NB4 (cell line): ENCODE measurements at regions not wholly inside any gene's neighbourhood (a gene's known extent, or its start where the extent isn't known, plus 50 kb on each side); places are given as distances from the start of the nearest gene placed in this dataset.

Experiments used
- DNase-seq: peaks from one replicate; pipeline ENCODE4 v3.0.0; 2010; ENCODE audit warnings: low read depth
- H3K4me3 ChIP-seq: one replicate; pipeline ENCODE4 v1.5.1; 2011; ENCODE audit warnings: mild to moderate bottlenecking, low read depth, low read length, moderate library complexity
- MAX ChIP-seq: IDR thresholded peaks from 2 replicates; pipeline ENCODE4 v1.6.1; 2011; ENCODE audit warnings: low read depth, low read length
- MYC ChIP-seq: IDR thresholded peaks from 2 replicates; pipeline ENCODE4 v1.6.1; 2011; ENCODE audit warnings: low read depth, low read length
- POLR2A ChIP-seq: IDR thresholded peaks from 2 replicates; pipeline ENCODE4 v1.6.1; 2011; ENCODE audit warnings: mild to moderate bottlenecking; ENCODE audit not compliant: insufficient read length; ENCODE audit errors: extremely low read depth
- TF ChIP-seq, protein P1 (sequence below): IDR thresholded peaks from one replicate; pipeline ENCODE4 v1.5.1; 2012; ENCODE audit warnings: low read depth, low read length

DNA sequence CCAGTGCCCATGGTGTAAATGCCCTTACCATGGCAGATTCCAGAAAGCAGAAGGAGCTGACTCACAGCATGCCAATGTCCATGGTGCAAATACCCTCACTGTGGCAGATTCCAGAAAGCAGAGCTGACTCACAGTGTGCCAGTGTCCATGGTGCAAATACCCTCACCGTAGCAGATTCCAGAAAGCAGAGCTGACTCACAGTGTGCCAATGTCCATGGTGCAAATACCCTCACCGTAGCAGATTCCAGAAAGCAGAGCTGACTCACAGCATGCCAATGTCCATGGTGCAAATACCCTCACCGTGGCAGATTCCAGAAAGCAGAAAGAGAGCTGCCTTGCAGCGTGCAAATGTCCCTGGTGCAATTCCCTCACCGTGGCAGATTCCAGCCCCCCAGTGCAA lies 163.8 kb upstream of the SOX1 start:
- TF ChIP-seq, protein P1, sequence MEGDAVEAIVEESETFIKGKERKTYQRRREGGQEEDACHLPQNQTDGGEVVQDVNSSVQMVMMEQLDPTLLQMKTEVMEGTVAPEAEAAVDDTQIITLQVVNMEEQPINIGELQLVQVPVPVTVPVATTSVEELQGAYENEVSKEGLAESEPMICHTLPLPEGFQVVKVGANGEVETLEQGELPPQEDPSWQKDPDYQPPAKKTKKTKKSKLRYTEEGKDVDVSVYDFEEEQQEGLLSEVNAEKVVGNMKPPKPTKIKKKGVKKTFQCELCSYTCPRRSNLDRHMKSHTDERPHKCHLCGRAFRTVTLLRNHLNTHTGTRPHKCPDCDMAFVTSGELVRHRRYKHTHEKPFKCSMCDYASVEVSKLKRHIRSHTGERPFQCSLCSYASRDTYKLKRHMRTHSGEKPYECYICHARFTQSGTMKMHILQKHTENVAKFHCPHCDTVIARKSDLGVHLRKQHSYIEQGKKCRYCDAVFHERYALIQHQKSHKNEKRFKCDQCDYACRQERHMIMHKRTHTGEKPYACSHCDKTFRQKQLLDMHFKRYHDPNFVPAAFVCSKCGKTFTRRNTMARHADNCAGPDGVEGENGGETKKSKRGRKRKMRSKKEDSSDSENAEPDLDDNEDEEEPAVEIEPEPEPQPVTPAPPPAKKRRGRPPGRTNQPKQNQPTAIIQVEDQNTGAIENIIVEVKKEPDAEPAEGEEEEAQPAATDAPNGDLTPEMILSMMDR, result no peak
- no peak for TF ChIP-seq MYC
- no peak for TF ChIP-seq POLR2A
- no peak for TF ChIP-seq MAX
- no peak for DNase-seq
- no peak overlapping the region for H3K4me3 ChIP-seq

- H3K4me3 ChIP-seq, result no peak overlapping the region
- no peak for DNase-seq
- TF ChIP-seq POLR2A (no peak), MAX (no peak), MYC (no peak)
- TF ChIP-seq, protein P1, result no peak
Observed at GRCh38 chr13:111904166-111904565, 162.8 kb upstream of the SOX1 start.

DNA sequence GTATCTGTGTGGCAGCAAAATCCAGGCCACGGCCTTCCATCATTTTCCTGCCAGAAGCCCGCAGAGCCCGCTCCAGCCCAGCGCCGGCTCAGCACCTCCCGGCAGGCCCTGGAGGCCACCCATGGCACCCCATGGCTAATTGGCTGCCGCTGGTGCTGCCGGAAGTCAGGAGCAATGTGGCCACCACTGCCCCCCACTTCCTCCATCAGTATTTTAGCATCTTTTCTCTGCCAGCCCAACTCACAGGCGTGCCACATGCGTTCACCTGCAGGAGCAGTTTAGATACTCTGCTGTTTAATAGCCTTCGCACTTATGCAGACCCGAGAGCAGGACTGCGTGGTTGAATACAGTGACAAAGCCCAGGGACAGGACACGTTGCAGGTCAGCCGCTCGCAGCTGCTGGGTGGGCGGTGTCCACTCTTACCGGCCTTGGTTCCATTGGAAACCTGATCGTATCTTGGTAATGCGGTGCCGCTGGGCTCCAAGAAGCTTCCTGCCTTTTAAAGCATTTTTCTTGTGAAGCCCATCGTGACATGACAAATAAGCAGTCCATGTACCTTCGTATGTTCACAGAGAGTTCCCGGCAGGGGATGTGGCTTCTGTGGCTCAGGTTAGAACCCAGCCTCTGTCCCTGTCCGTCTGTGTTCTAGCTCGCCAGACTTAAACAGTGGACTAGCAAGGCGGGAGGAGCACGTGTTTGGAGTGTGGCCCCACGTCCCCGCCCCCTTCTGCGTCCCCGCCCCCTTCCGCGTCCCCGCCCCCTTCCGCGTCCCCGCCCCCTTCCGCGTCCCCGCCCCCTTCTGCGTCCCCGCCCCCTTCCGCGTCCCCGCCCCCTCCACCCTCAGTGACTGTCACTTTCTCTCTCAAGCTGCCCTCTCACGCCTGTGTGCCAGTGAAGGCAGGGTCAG lies 162.0 kb upstream of the SOX1 start:
- no peak for DNase-seq
- TF ChIP-seq, protein P1, result no peak
- TF ChIP-seq MYC (no peak), MAX (no peak), POLR2A (no peak)
- no peak overlapping the region for H3K4me3 ChIP-seq

GRCh38 chr13:111905609-111905945 lies 161.4 kb upstream of the SOX1 start:
- DNase-seq, result no peak
- H3K4me3 ChIP-seq, result no peak overlapping the region
- TF ChIP-seq, protein P1, result no peak
- TF ChIP-seq MYC, result no peak
- TF ChIP-seq MAX, result no peak
- TF ChIP-seq POLR2A, result no peak

- no peak for DNase-seq
- TF ChIP-seq, protein P1, result no peak
- TF ChIP-seq POLR2A (no peak), MYC (no peak), MAX (no peak)
- no peak overlapping the region for H3K4me3 ChIP-seq
Observed at GRCh38 chr13:111906306-111906705, 160.6 kb upstream of the SOX1 start.

DNA sequence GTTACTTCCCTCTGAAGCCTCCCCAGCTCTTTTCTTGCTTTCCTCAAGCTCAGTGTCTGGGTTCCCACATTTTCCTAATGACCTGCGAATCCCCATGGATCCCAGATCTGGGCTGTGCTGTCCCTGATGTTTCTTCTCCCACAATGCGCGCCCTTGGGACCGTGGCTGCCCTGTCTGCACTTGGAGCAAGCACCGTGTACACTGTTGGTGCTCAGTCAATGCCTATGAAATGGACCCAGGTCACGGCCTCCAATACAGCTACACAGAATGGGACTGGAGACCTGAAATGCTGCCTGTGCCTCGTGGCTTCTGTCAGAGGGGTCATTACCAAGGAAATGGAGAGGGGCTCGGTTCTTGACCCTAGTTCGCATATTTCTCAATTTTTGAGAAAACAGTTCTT lies 160.1 kb upstream of the SOX1 start:
- H3K4me3 ChIP-seq, result no peak overlapping the region
- DNase-seq, result no peak
- TF ChIP-seq MAX (no peak), POLR2A (no peak), MYC (no peak)
- TF ChIP-seq, protein P1, result no peak
